BJ (cell line): ENCODE measurements at regions not wholly inside any gene's neighbourhood (a gene's known extent, or its start where the extent isn't known, plus 50 kb on each side); places are given as distances from the start of the nearest gene placed in this dataset.

ENCODE experiments used
- CTCF ChIA-PET: fragments of 350-600 bp; formaldehyde crosslinking; extraction: SDS; loops from one replicate; lab custom pipeline; 2021; ENCODE audit warnings: antibody characterized with exemption, inconsistent platforms; lab: Yijun Ruan, JAX
- POLR2A ChIA-PET: fragments of 300-600 bp; sonication (Branson Sonifier 250); formaldehyde crosslinking; extraction: SDS; loops from one replicate; lab custom pipeline; 2021; ENCODE audit warnings: antibody characterized with exemption; lab: Charles Lee
- DNase-seq: peaks from one replicate; pipeline ENCODE4 v3.0.0-alpha.2; 2011; ENCODE audit warnings: low read depth
- H3K27me3 ChIP-seq: 2 replicates; pipeline ENCODE4 v1.6.0; 2011; ENCODE audit warnings: low read length; ENCODE audit not compliant: control insufficient read depth, insufficient read depth
- H3K36me3 ChIP-seq: 2 replicates; pipeline ENCODE4 v1.5.1; 2011; ENCODE audit warnings: low read length; ENCODE audit not compliant: control insufficient read depth, insufficient read depth
- H3K4me3 ChIP-seq: 2 replicates; pipeline ENCODE4 v1.5.1; 2011; ENCODE audit warnings: low read depth, mild to moderate bottlenecking, control low read depth, low read length
- TF ChIP-seq, protein P1 (sequence below): IDR thresholded peaks from 2 replicates; pipeline ENCODE4 v1.5.1; 2011; ENCODE audit warnings: low read depth, mild to moderate bottlenecking, control low read depth, inconsistent platforms, low read length, moderate library complexity; ENCODE audit not compliant: insufficient read depth

DNA sequence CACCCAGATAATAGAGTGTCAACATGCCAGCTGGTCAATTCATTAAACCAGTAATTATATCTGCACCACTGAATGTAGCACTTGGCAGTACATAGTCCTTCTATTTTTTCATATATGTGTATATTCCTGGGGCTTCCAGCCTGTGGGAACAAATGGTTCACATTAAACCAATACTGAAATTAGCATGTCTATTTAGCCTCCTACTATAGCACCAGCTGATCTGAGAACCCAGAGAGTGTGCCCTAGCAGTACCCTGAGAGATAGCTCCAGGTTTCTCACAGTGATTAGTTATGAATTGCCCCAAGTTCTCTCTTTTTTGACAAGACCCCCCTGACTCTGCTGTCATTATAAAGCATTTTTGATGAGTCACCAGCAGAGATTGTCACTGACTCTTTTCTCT is 1097.3 kb upstream of the FLRT2 start:
- ChIA-PET CTCF (interaction anchor here (0.9 kb wide), 1 partner anchor 12 kb away, joined by 4 read pairs; no protein-coding TSS in a partner anchor), POLR2A (no interaction called here)
- no peak for DNase-seq
- Histone ChIP-seq H3K4me3 (no peak overlapping the region), H3K27me3 (no peaks in the 10 kb centered on the region), H3K36me3 (no peaks in the 10 kb centered on the region)
- TF ChIP-seq, protein P1, sequence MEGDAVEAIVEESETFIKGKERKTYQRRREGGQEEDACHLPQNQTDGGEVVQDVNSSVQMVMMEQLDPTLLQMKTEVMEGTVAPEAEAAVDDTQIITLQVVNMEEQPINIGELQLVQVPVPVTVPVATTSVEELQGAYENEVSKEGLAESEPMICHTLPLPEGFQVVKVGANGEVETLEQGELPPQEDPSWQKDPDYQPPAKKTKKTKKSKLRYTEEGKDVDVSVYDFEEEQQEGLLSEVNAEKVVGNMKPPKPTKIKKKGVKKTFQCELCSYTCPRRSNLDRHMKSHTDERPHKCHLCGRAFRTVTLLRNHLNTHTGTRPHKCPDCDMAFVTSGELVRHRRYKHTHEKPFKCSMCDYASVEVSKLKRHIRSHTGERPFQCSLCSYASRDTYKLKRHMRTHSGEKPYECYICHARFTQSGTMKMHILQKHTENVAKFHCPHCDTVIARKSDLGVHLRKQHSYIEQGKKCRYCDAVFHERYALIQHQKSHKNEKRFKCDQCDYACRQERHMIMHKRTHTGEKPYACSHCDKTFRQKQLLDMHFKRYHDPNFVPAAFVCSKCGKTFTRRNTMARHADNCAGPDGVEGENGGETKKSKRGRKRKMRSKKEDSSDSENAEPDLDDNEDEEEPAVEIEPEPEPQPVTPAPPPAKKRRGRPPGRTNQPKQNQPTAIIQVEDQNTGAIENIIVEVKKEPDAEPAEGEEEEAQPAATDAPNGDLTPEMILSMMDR = no peak

DNA sequence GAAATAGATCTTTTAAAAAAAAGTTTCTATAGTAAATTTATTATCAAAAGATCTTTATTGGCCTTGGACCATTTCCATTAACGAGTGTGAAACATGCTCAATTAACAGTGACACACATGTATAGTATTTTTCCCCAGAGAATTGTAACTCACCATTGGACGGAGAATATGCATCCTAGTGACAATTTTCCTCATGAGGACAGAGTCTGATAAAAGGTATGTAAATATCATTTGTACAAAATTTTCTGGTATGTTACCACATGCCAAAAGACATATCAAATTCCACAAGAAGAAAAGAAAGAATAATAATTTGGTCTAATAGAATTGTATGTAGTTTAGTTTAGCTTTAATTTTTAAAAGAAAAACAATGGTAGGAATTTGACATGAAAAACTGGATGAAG is 1096.0 kb upstream of the FLRT2 start:
- no peak overlapping the region for H3K4me3 ChIP-seq
- DNase-seq = no peak
- TF ChIP-seq, protein P1 = no peak
- H3K27me3 ChIP-seq = no peaks in the 10 kb centered on the region
- no peaks in the 10 kb centered on the region for H3K36me3 ChIP-seq
- CTCF ChIA-PET = no interaction called here
- POLR2A ChIA-PET = no interaction called here

DNA sequence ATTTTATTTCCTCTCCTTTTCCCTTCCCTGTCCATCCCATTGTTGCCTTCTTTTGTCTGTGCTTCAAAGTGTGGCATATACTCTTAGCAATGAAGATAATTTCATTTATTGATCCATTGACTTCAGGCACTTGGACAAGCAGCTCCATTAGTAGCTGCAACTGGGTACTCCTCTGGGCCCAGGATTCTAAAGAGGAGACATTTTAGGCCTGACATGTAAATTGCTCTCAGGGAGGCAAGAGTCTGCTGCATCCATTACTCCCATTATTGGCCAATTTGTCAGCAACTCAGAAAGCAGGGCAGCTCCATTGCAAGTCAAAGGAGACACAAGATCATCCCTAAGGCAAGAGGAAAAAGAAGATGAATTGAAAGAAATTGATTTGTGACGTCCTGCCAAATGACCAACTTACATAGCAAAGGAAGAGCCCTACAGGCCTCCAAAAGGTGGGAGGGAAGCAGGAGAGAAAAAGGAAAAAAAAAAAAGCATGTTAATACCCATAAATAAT is 1094.1 kb upstream of the FLRT2 start:
- Histone ChIP-seq H3K4me3 (no peak overlapping the region), H3K27me3 (no peaks in the 10 kb centered on the region), H3K36me3 (no peaks in the 10 kb centered on the region)
- CTCF ChIA-PET = no interaction called here
- POLR2A ChIA-PET = no interaction called here
- no peak for DNase-seq
- TF ChIP-seq, protein P1 = no peak

GRCh38 chr14:84436528-84436927 is 1093.4 kb upstream of the FLRT2 start:
- Histone ChIP-seq H3K36me3 (no peaks in the 10 kb centered on the region), H3K27me3 (no peaks in the 10 kb centered on the region), H3K4me3 (no peak overlapping the region)
- ChIA-PET POLR2A (no interaction called here), CTCF (no interaction called here)
- TF ChIP-seq, protein P1 = no peak
- DNase-seq = no peak

GRCh38 chr14:84442521-84442920 is 1087.4 kb upstream of the FLRT2 start:
- Histone ChIP-seq H3K27me3 (no peaks in the 10 kb centered on the region), H3K4me3 (no peak overlapping the region), H3K36me3 (no peaks in the 10 kb centered on the region)
- no peak for DNase-seq
- POLR2A ChIA-PET = no interaction called here
- TF ChIP-seq, protein P1 = no peak
- CTCF ChIA-PET = interaction anchor here (0.9 to 1.1 kb wide), 2 partner anchors 10 to 1086 kb away, joined by 3 read pairs; no protein-coding TSS in a partner anchor
